CD4-positive, CD25-positive, alpha-beta regulatory T cell (primary cell): ENCODE measurements at regions not wholly inside any gene's neighbourhood (a gene's known extent, or its start where the extent isn't known, plus 50 kb on each side); places are given as distances from the start of the nearest gene placed in this dataset.
"Not testable (repeated sequence)": the region's sequence is repeated elsewhere in the genome, so short reads cannot be mapped to it uniquely, and the experiment has no call there.

Experiments
- ATAC-seq, 2 donors: fragments of 150-1000 bp; cut with Tn5 transposase; one replicate each; pipeline ENCODE4 v1.10.0; 2021; ENCODE audit warnings: low read depth in 2 of 2, moderate number of reproducible peaks in 2 of 2, moderate library complexity in 1 of 2
- DNase-seq, 3 donors: peaks; one replicate each; pipeline versions ENCODE4 v3.0.0 to v3.0.0-alpha.2; 2012 to 2022; ENCODE audit warnings: mixed read lengths in 1 of 3
- H3K27ac ChIP-seq: one replicate; pipeline ENCODE4 v1.7.0; 2013; ENCODE audit warnings: mild to moderate bottlenecking, low read length; ENCODE audit not compliant: insufficient read depth, poor library complexity, severe bottlenecking
- H3K27me3 ChIP-seq: one replicate; pipeline ENCODE4 v1.7.0; 2013; ENCODE audit warnings: low read length; ENCODE audit not compliant: control insufficient read depth, insufficient read depth
- H3K36me3 ChIP-seq: one replicate; pipeline ENCODE4 v1.7.0; 2013; ENCODE audit warnings: mild to moderate bottlenecking, low read length, moderate library complexity; ENCODE audit not compliant: control insufficient read depth, insufficient read depth
- H3K4me1 ChIP-seq: 2 replicates; pipeline ENCODE4 v1.7.0; 2013; ENCODE audit warnings: mild to moderate bottlenecking, low read length; ENCODE audit not compliant: insufficient read depth, control insufficient read depth, poor library complexity, severe bottlenecking
- H3K4me3 ChIP-seq: one replicate; pipeline ENCODE4 v1.7.0; 2013; ENCODE audit warnings: low read depth, mild to moderate bottlenecking, low read length, moderate library complexity
- H3K9me3 ChIP-seq, 2 experiments: 1 replicate in 1 of 2; 2 replicates in 1 of 2; pipeline ENCODE4 v1.7.0; 2013; ENCODE audit warnings: low read length in 2 of 2, mild to moderate bottlenecking in 1 of 2, moderate library complexity in 1 of 2; ENCODE audit not compliant: control insufficient read depth in 2 of 2
- H3K27ac Mint-ChIP-seq, 3 donors: one replicate each; pipeline ENCODE4 v1.8.0; 2020 to 2022; ENCODE audit warnings: mild to moderate bottlenecking in 3 of 3, mixed read lengths in 3 of 3, moderate library complexity in 2 of 3
- H3K27me3 Mint-ChIP-seq: one replicate; pipeline ENCODE4 v1.8.0; 2022; ENCODE audit warnings: mild to moderate bottlenecking, mixed read lengths
- H3K36me3 Mint-ChIP-seq: one replicate; pipeline ENCODE4 v1.8.0; 2020; ENCODE audit warnings: mixed read lengths
- H3K4me1 Mint-ChIP-seq, 4 donors: one replicate each; pipeline ENCODE4 v1.8.0; 2020 to 2022; ENCODE audit warnings: mixed read lengths in 4 of 4, mild to moderate bottlenecking in 1 of 4
- H3K4me3 Mint-ChIP-seq, 4 donors: one replicate each; pipeline ENCODE4 v1.8.0; 2020 to 2022; ENCODE audit warnings: mild to moderate bottlenecking in 4 of 4, mixed read lengths in 4 of 4, moderate library complexity in 3 of 4
- H3K9me3 Mint-ChIP-seq, 7 donors: one replicate each; pipeline ENCODE4 v1.8.0; 2020 to 2022; ENCODE audit warnings: mixed read lengths in 7 of 7, mild to moderate bottlenecking in 3 of 7, moderate library complexity in 2 of 7

DNA sequence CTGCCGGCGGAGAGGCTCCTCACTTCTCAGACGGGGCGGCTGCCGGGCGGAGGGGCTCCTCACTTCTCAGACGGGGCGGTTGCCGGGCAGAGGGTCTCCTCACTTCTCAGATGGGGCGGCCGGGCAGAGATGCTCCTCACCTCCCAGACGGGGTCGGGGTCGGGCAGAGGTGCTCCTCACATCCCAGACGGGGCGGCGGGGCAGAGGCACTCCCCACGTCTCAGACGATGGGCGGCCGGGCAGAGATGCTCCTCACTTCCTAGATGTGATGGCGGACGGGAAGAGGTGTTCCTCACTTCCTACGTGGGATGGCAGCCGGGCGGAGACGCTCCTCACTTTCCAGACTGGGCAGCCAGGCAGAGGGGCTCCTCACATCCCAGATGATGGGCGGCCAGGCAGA lies 126.5 kb upstream of the PTPRG start:
- H3K4me1 ChIP-seq, H3K27me3 ChIP-seq, ATAC-seq, H3K27me3 Mint-ChIP-seq, H3K9me3 ChIP-seq, H3K27ac Mint-ChIP-seq, H3K4me3 ChIP-seq, H3K36me3 ChIP-seq, H3K9me3 Mint-ChIP-seq, H3K36me3 Mint-ChIP-seq, H3K4me3 Mint-ChIP-seq, H3K4me1 Mint-ChIP-seq, H3K27ac ChIP-seq, DNase-seq: not testable (repeated sequence)

DNA sequence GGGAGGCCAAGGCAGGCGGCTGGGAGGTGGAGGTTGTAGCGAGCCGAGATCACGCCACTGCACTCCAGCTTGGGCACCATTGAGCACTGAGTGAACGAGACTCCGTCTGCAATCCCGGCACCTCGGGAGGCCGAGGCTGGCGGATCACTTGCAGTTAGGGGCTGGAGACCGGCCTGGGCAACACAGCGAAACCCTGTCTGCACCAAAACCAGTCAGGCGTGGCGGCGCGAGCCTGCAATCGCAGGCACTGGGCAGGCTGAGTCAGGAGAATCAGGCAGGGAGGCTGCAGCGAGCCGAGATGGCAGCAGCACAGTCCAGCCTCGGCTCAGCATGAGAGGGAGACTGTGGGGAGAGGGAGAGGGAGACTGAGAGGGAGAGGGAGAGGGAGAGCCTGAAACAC lies 126.0 kb upstream of the PTPRG start:
- not testable (repeated sequence) for H3K27ac Mint-ChIP-seq, DNase-seq, H3K4me1 ChIP-seq, H3K9me3 Mint-ChIP-seq, H3K36me3 ChIP-seq, ATAC-seq, H3K9me3 ChIP-seq, H3K4me3 Mint-ChIP-seq, H3K27me3 Mint-ChIP-seq, H3K27ac ChIP-seq, H3K36me3 Mint-ChIP-seq, H3K4me1 Mint-ChIP-seq, H3K4me3 ChIP-seq, H3K27me3 ChIP-seq

DNA sequence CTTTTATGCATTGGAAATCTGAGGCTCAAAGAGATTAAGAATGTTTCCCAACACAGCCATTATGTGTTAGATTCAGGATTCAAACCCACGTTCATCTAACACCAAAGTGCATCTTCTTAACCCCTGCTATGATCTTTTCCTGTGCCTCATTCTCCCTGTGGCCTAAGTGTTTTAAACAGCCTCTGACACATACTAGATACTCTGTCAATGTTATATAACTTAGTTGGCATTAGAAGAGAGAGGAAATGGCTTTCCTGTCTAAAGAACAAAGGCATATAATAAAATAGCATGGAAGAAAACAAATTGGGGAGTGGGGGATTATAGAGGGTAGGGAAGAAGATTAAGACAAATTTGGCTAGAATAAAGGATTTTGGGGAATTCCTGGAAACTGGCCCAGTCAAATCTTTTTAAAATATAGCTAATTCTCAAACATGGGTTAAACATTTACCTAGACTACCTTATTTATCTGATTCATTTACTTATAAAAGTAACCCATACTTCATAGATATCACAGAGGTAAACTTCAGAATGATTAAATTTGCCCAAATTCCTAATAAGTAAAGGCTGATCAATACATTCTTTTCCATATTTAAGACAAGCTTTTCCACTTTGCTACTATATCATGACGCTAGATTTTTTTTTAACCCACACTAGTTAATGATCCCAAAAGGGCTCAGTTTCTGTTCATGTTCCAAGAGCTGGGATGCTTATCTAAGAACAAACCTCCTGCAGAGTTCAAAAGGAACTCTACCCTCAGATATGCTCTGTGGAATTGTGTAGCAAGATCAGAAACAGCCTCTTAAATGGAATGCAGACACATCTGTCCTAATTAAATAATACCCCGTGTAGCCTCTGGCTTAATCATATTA lies 122.9 kb upstream of the PTPRG start:
- Mint-ChIP-seq H3K27me3 (peaks cover 9% of the 10 kb centered on the region), H3K4me1 (no peaks in the 10 kb centered on the region), H3K9me3 (peaks cover 0 to 9% (median 0%) of the 10 kb centered on the region in 7 donors), H3K4me3 (no peak overlapping the region), H3K27ac (no peak overlapping the region), H3K36me3 (no peaks in the 10 kb centered on the region)
- ATAC-seq (no peak), DNase-seq (no peak)
- Histone ChIP-seq H3K27me3 (no peaks in the 10 kb centered on the region), H3K36me3 (no peaks in the 10 kb centered on the region), H3K9me3 (no peaks in the 10 kb centered on the region), H3K27ac (no peak overlapping the region), H3K4me3 (no peak overlapping the region), H3K4me1 (no peaks in the 10 kb centered on the region)

DNA sequence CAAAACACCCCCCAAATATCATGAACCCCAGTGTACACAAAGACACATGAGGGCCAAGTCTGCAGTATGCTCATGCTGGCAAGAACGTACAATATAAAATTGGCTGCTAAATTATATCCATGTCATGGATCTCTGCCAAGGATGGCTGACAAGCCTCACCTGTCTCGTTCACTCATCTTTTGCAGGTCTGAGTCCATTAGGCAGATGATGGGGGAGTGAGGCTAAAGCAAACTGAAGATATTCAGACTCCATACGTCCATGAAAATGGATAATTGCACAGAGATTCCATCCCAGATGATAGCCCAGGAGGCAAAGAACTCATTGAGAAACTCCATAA lies 122.3 kb upstream of the PTPRG start:
- no peak overlapping the region for H3K27ac Mint-ChIP-seq
- DNase-seq (no peak), ATAC-seq (no peak)
- no peaks in the 10 kb centered on the region for H3K27me3 ChIP-seq
- peaks cover 0 to 9% (median 0%) of the 10 kb centered on the region in 7 donors for H3K9me3 Mint-ChIP-seq
- H3K9me3 ChIP-seq, result no peaks in the 10 kb centered on the region
- H3K27ac ChIP-seq, result no peak overlapping the region
- H3K4me1 Mint-ChIP-seq, result no peaks in the 10 kb centered on the region
- H3K36me3 Mint-ChIP-seq, result no peaks in the 10 kb centered on the region
- H3K4me3 Mint-ChIP-seq, result no peak overlapping the region
- H3K4me1 ChIP-seq, result no peaks in the 10 kb centered on the region
- H3K27me3 Mint-ChIP-seq, result peaks cover 9% of the 10 kb centered on the region
- no peaks in the 10 kb centered on the region for H3K36me3 ChIP-seq
- no peak overlapping the region for H3K4me3 ChIP-seq

GRCh38 chr3:61442696-61443095 lies 118.7 kb upstream of the PTPRG start:
- no peaks in the 10 kb centered on the region for H3K9me3 ChIP-seq
- H3K4me1 Mint-ChIP-seq, result no peaks in the 10 kb centered on the region
- H3K27me3 Mint-ChIP-seq, result no peaks in the 10 kb centered on the region
- peaks cover 0 to 1% (median 0%) of the 10 kb centered on the region in 7 donors for H3K9me3 Mint-ChIP-seq
- H3K27ac Mint-ChIP-seq, result no peak overlapping the region
- no peaks in the 10 kb centered on the region for H3K36me3 Mint-ChIP-seq
- no peaks in the 10 kb centered on the region for H3K36me3 ChIP-seq
- H3K4me3 ChIP-seq, result no peak overlapping the region
- no peak for DNase-seq
- H3K27me3 ChIP-seq, result no peaks in the 10 kb centered on the region
- H3K4me1 ChIP-seq, result no peaks in the 10 kb centered on the region
- no peak for ATAC-seq
- H3K4me3 Mint-ChIP-seq, result no peak overlapping the region
- no peak overlapping the region for H3K27ac ChIP-seq

DNA sequence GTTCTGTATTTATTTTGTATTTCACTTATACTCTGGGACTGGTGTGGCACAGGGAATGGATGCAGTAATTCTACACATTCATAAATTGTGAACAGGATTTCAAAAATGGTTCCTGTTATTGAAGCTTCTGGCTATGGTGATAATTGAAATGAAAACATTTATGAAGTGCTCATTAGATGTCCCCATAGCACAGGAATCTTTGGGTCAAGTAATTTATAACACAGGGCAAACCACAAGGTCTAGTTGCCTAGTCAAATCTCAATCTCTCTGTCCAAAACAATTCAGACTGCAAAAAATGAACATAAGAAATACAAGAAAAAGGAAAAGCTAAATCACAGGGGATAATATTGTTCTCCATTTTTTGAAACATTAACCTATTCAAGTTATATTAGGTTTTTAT lies 117.5 kb upstream of the PTPRG start:
- Mint-ChIP-seq H3K36me3 (no peaks in the 10 kb centered on the region), H3K4me3 (no peak overlapping the region), H3K9me3 (no peaks in the 10 kb centered on the region), H3K27me3 (no peaks in the 10 kb centered on the region), H3K27ac (no peak overlapping the region), H3K4me1 (no peaks in the 10 kb centered on the region)
- no peaks in the 10 kb centered on the region for H3K36me3 ChIP-seq
- ATAC-seq (no peak), DNase-seq (no peak)
- no peaks in the 10 kb centered on the region for H3K9me3 ChIP-seq
- no peak overlapping the region for H3K4me3 ChIP-seq
- no peaks in the 10 kb centered on the region for H3K27me3 ChIP-seq
- H3K27ac ChIP-seq, result no peak overlapping the region
- H3K4me1 ChIP-seq, result no peaks in the 10 kb centered on the region

GRCh38 chr3:61444782-61445181 lies 116.6 kb upstream of the PTPRG start:
- H3K27me3 Mint-ChIP-seq, result no peaks in the 10 kb centered on the region
- no peaks in the 10 kb centered on the region for H3K4me1 Mint-ChIP-seq
- peaks cover 0 to 3% (median 0%) of the 10 kb centered on the region in 7 donors for H3K9me3 Mint-ChIP-seq
- no peaks in the 10 kb centered on the region for H3K27me3 ChIP-seq
- no peaks in the 10 kb centered on the region for H3K36me3 Mint-ChIP-seq
- no peaks in the 10 kb centered on the region for H3K9me3 ChIP-seq
- no peaks in the 10 kb centered on the region for H3K36me3 ChIP-seq
- no peak overlapping the region for H3K4me3 Mint-ChIP-seq
- no peak overlapping the region for H3K4me3 ChIP-seq
- H3K4me1 ChIP-seq, result no peaks in the 10 kb centered on the region
- no peak for ATAC-seq
- no peak overlapping the region for H3K27ac ChIP-seq
- no peak for DNase-seq
- H3K27ac Mint-ChIP-seq, result no peak overlapping the region

- ATAC-seq (no peak), DNase-seq (no peak)
- Histone ChIP-seq H3K36me3 (no peaks in the 10 kb centered on the region), H3K9me3 (no peaks in the 10 kb centered on the region), H3K4me1 (no peaks in the 10 kb centered on the region), H3K27me3 (no peaks in the 10 kb centered on the region), H3K27ac (no peak overlapping the region), H3K4me3 (no peak overlapping the region)
- H3K27me3 Mint-ChIP-seq, result no peaks in the 10 kb centered on the region
- no peaks in the 10 kb centered on the region for H3K4me1 Mint-ChIP-seq
- no peaks in the 10 kb centered on the region for H3K36me3 Mint-ChIP-seq
- peaks cover 0 to 3% (median 0%) of the 10 kb centered on the region in 7 donors for H3K9me3 Mint-ChIP-seq
- H3K4me3 Mint-ChIP-seq, result no peak overlapping the region
- no peak overlapping the region for H3K27ac Mint-ChIP-seq
Measured at GRCh38 chr3:61445924-61446323, 115.4 kb upstream of the PTPRG start.
